LNCaP clone FGC (cell line): ENCODE measurements at regions not wholly inside any gene's neighbourhood (a gene's known extent, or its start where the extent isn't known, plus 50 kb on each side); places are given as distances from the start of the nearest gene placed in this dataset.

ENCODE experiments used
- DNase-seq: peaks from one replicate; pipeline ENCODE4 v3.0.0-alpha.2; 2011; ENCODE audit warnings: low read depth
- H3K4me3 ChIP-seq: 2 replicates; pipeline ENCODE4 v1.5.1; 2011; ENCODE audit warnings: mild to moderate bottlenecking, low read depth, low read length, control low read depth
- CTCF ChIP-seq: IDR thresholded peaks from 2 replicates; pipeline ENCODE4 v1.5.1; 2012; ENCODE audit warnings: mild to moderate bottlenecking; ENCODE audit not compliant: control insufficient read depth, insufficient read depth; ENCODE audit errors: extremely low read depth

GRCh38 chr13:86098511-86098910 is 299.3 kb upstream of the SLITRK6 start:
- no peak overlapping the region for H3K4me3 ChIP-seq
- TF ChIP-seq CTCF, result no peak
- DNase-seq, result no peak

GRCh38 chr13:86095351-86095750 is 296.1 kb upstream of the SLITRK6 start:
- no peak overlapping the region for H3K4me3 ChIP-seq
- DNase-seq, result no peak
- no peak for TF ChIP-seq CTCF

- TF ChIP-seq CTCF, result no peak
- no peak for DNase-seq
- H3K4me3 ChIP-seq, result no peak overlapping the region
Measured at GRCh38 chr13:86090181-86090580, 291.0 kb upstream of the SLITRK6 start.

- H3K4me3 ChIP-seq, result no peak overlapping the region
- DNase-seq, result no peak
Measured at GRCh38 chr13:86087244-86087643, 288.0 kb upstream of the SLITRK6 start.

GRCh38 chr13:86085890-86086289 is 286.7 kb upstream of the SLITRK6 start:
- TF ChIP-seq CTCF, result peak; percentile 39
- H3K4me3 ChIP-seq, result no peak overlapping the region
- DNase-seq, result no peak

More at GRCh38 chr13:86087244-86087643, 288.0 kb upstream of the SLITRK6 start:
- TF ChIP-seq CTCF, result no peak

- DNase-seq, result no peak
- TF ChIP-seq CTCF, result no peak
- no peak overlapping the region for H3K4me3 ChIP-seq
Measured at GRCh38 chr13:86082121-86082520, 282.9 kb upstream of the SLITRK6 start.

- H3K4me3 ChIP-seq, result no peak overlapping the region
- peak; percentile 19 for DNase-seq
- no peak for TF ChIP-seq CTCF
Measured at GRCh38 chr13:86080340-86080995, 281.2 kb upstream of the SLITRK6 start.
